OCI-LY7 (cell line): ENCODE measurements at regions not wholly inside any gene's neighbourhood (a gene's known extent, or its start where the extent isn't known, plus 50 kb on each side); places are given as distances from the start of the nearest gene placed in this dataset. TPM values are rescaled to one million over a fixed set of nuclear protein-coding genes. Genes with fewer than 3 reads are reported as not detected.

Source experiments
- BruUV-seq: library from RNA; stranded (reverse); fragments of 400-500 nt; replicated peaks from 2 replicates; lab custom pipeline; 2021; lab: Mats Ljungman, UMichigan
- CTCF ChIA-PET: fragments of 300-600 bp; sonication (Branson Sonifier 250); formaldehyde crosslinking; loops from one replicate; lab custom pipeline; 2022; ENCODE audit warnings: antibody characterized with exemption; ENCODE audit not compliant: unreplicated experiment; lab: Charles Lee
- POLR2A ChIA-PET: fragments of 300-600 bp; sonication (Branson Sonifier 250); formaldehyde crosslinking; loops from one replicate; lab custom pipeline; 2022; ENCODE audit warnings: antibody characterized with exemption; lab: Charles Lee
- DNase-seq: peaks from one replicate; pipeline ENCODE4 v3.0.0-alpha.2; 2015; ENCODE audit warnings: low spot score
- H2AFZ ChIP-seq: fragments of 200-600 bp; sonication (generic), shearing (Covaris generic); 2 replicates; pipeline ENCODE4 v1.6.1; 2014; ENCODE audit warnings: mild to moderate bottlenecking, antibody characterized with exemption, low read length, moderate library complexity
- H3K27ac ChIP-seq: fragments of 200-600 bp; sonication (generic); 2 replicates; pipeline ENCODE4 v1.5.1; 2014; ENCODE audit warnings: mixed run types, low read depth, mild to moderate bottlenecking, moderate library complexity, low read length, inconsistent platforms; ENCODE audit not compliant: poor library complexity, severe bottlenecking
- H3K36me3 ChIP-seq: fragments of 200-600 bp; sonication (generic); 2 replicates; pipeline ENCODE4 v1.6.1; 2014; ENCODE audit warnings: mild to moderate bottlenecking, antibody characterized with exemption, low read length, moderate library complexity, mixed read lengths; ENCODE audit not compliant: insufficient read depth
- H3K4me1 ChIP-seq: fragments of 200-600 bp; sonication (generic); 2 replicates; pipeline ENCODE4 v1.5.1; 2014; ENCODE audit warnings: mild to moderate bottlenecking, low read length; ENCODE audit not compliant: insufficient read depth, poor library complexity, severe bottlenecking
- H3K4me2 ChIP-seq: fragments of 200-600 bp; sonication (generic); 2 replicates; pipeline ENCODE4 v1.6.1; 2014; ENCODE audit warnings: mild to moderate bottlenecking, low read length
- H3K4me3 ChIP-seq: fragments of 200-600 bp; sonication (generic); 2 replicates; pipeline ENCODE4 v1.5.1; 2014; ENCODE audit warnings: mild to moderate bottlenecking, low read depth, low read length; ENCODE audit not compliant: poor library complexity, severe bottlenecking
- H3K79me2 ChIP-seq: fragments of 200-600 bp; sonication (generic); 2 replicates; pipeline ENCODE4 v1.6.1; 2016; ENCODE audit warnings: low read depth, mild to moderate bottlenecking, low read length, moderate library complexity, mixed read lengths; ENCODE audit not compliant: insufficient read depth
- H3K9me2 ChIP-seq: fragments of 200-600 bp; sonication (generic); 2 replicates; pipeline ENCODE4 v1.6.1; 2016; ENCODE audit warnings: mild to moderate bottlenecking, low read length, mixed read lengths; ENCODE audit not compliant: insufficient read depth
- H3K9me3 ChIP-seq: fragments of 200-600 bp; sonication (generic); 2 replicates; pipeline ENCODE4 v1.6.1; 2014; ENCODE audit warnings: mild to moderate bottlenecking, mixed run types, low read length, mixed read lengths
- H4K20me1 ChIP-seq: fragments of 200-600 bp; sonication (generic); 2 replicates; pipeline ENCODE4 v1.6.1; 2014; ENCODE audit warnings: mild to moderate bottlenecking, antibody characterized with exemption, low read length, moderate library complexity, mixed read lengths; ENCODE audit not compliant: insufficient read depth
- CTCF ChIP-seq: fragments of 200-600 bp; sonication (generic); conservative IDR thresholded peaks from 2 replicates; pipeline ENCODE4 v1.5.1; 2014; ENCODE audit warnings: mild to moderate bottlenecking, antibody characterized with exemption, low read length, moderate library complexity, mixed read lengths
- intact Hi-C: fragments of 100-400 bp; cut with micrococcal nuclease; formaldehyde crosslinking; loops from one replicate; pipeline ENCODE4 v1.10.0; 2022; ENCODE audit not compliant: unreplicated experiment
- microRNA-seq: library from miRNA; unstranded; fragments of <30 nt; microRNA quantifications from one replicate; pipeline ENCODE4 v1.2.0, GENCODE V29; 2022; ENCODE audit warnings: borderline replicate concordance
- small RNA-seq: library from RNA; depleted of rRNA; stranded (forward); fragments of <200 nt; gene quantifications from one replicate; pipeline ENCODE3, GENCODE V24; 2014

GRCh38 chr6:90637320-90637719 lies 50.4 kb upstream of the MAP3K7 start:
- POLR2A ChIA-PET = no interaction called here
- intact Hi-C loops = no loop called here
- no peaks in the 10 kb centered on the region for H3K9me3 ChIP-seq

More at GRCh38 chr6:90637320-90637719, 50.4 kb upstream of the MAP3K7 start:
- no peak for TF ChIP-seq CTCF
- no TSS peak for BruUV-seq
- Histone ChIP-seq H4K20me1 (no peaks in the 10 kb centered on the region), H3K79me2 (no peaks in the 10 kb centered on the region), H3K4me2 (no peak overlapping the region), H3K9me2 (no peaks in the 10 kb centered on the region), H3K36me3 (no peaks in the 10 kb centered on the region), H3K4me3 (no peak overlapping the region), H2AFZ (no peak overlapping the region), H3K27ac (no peak overlapping the region), H3K4me1 (no peaks in the 10 kb centered on the region)
- no peak for DNase-seq
- CTCF ChIA-PET = no interaction called here

Small RNA genes in the stretch of these regions (microRNA-seq; reads per million reads assigned to microRNA genes)
- gene MIR4643 = not detected

Small RNA genes in the stretch of these regions (small RNA-seq; reads per million reads assigned to genes)
- gene MIR4643 = not detected
- gene MTATP6P25 = not detected
- gene MTCO1P56 = not detected
- not detected for gene MTND4LP19
- not detected for gene RF00012
- not detected for gene RN7SL415P
